ENCODE measurements at regions not wholly inside any gene's neighbourhood (a gene's known extent, or its start where the extent isn't known, plus 50 kb on each side); places are given as distances from the start of the nearest gene placed in this dataset.

DNA sequence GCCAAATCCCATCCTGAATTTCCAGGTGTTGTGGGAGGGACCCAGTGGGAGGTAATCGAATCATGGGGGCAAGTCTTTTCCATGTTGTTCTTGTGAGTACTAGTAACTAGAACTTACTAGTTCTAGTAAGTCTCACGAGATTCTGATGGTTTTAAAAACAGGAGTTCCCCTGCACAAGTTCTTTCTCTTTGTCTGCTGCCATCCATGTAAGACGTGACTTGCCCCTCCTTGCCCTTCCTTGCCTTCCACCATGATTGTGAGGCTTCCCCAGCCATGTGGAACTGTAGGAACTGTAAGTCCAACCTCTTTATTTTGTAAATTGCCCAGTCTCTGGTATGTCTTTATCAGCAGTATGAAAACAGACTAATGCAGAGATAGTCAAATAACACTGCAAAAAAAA lies 122.7 kb upstream of the BEND6 start:
- TF ChIP-seq, protein P1, sequence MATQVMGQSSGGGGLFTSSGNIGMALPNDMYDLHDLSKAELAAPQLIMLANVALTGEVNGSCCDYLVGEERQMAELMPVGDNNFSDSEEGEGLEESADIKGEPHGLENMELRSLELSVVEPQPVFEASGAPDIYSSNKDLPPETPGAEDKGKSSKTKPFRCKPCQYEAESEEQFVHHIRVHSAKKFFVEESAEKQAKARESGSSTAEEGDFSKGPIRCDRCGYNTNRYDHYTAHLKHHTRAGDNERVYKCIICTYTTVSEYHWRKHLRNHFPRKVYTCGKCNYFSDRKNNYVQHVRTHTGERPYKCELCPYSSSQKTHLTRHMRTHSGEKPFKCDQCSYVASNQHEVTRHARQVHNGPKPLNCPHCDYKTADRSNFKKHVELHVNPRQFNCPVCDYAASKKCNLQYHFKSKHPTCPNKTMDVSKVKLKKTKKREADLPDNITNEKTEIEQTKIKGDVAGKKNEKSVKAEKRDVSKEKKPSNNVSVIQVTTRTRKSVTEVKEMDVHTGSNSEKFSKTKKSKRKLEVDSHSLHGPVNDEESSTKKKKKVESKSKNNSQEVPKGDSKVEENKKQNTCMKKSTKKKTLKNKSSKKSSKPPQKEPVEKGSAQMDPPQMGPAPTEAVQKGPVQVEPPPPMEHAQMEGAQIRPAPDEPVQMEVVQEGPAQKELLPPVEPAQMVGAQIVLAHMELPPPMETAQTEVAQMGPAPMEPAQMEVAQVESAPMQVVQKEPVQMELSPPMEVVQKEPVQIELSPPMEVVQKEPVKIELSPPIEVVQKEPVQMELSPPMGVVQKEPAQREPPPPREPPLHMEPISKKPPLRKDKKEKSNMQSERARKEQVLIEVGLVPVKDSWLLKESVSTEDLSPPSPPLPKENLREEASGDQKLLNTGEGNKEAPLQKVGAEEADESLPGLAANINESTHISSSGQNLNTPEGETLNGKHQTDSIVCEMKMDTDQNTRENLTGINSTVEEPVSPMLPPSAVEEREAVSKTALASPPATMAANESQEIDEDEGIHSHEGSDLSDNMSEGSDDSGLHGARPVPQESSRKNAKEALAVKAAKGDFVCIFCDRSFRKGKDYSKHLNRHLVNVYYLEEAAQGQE (IDR thresholded peaks at IDR 0.05; ENCODE audit: insufficient read depth in 1 of 2, low read depth in 2 of 2, low read length in 2 of 2), result no peak
- TF ChIP-seq TAF1 (IDR thresholded peaks at IDR 0.05; ENCODE audit: borderline replicate concordance, insufficient read depth, low read length) (no peak), SIN3A (IDR thresholded peaks at IDR 0.05; ENCODE audit: borderline replicate concordance, insufficient read depth, low read length) (no peak), POLR2AphosphoS5 (IDR thresholded peaks at IDR 0.05; ENCODE audit: low read depth, low read length) (no peak), FOXP2 (optimal IDR thresholded peaks at IDR 0.05; ENCODE audit: borderline replicate concordance, extremely low read depth, extremely low read length, insufficient read depth) (no peak)

DNA sequence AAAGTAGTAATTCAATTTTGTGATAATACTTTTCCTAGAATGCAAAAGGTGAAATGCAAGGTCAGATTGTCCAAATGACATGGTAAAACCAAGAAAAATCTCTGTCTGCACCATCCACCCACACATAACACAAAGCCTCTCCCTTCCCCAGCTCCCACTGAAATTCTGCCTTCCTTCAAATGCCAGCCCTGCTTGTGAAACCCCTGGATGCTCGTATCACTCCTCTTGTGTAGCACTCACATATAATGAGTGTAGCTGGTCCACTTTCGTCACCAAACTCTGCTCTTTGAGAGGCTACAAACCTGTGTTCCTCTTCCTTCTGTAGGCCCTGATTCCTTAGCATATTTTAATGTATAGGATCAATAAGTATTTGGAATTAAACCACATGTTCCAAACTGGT lies 123.6 kb upstream of the BEND6 start:
- TF ChIP-seq SIN3A (IDR thresholded peaks at IDR 0.05; ENCODE audit: borderline replicate concordance, insufficient read depth, low read length) (no peak), FOXP2 (optimal IDR thresholded peaks at IDR 0.05; ENCODE audit: borderline replicate concordance, extremely low read depth, extremely low read length, insufficient read depth) (no peak), TAF1 (IDR thresholded peaks at IDR 0.05; ENCODE audit: borderline replicate concordance, insufficient read depth, low read length) (no peak), POLR2AphosphoS5 (IDR thresholded peaks at IDR 0.05; ENCODE audit: low read depth, low read length) (no peak)
- TF ChIP-seq, protein P1 (IDR thresholded peaks at IDR 0.05; ENCODE audit: insufficient read depth in 1 of 2, low read depth in 2 of 2, low read length in 2 of 2), result no peak

DNA sequence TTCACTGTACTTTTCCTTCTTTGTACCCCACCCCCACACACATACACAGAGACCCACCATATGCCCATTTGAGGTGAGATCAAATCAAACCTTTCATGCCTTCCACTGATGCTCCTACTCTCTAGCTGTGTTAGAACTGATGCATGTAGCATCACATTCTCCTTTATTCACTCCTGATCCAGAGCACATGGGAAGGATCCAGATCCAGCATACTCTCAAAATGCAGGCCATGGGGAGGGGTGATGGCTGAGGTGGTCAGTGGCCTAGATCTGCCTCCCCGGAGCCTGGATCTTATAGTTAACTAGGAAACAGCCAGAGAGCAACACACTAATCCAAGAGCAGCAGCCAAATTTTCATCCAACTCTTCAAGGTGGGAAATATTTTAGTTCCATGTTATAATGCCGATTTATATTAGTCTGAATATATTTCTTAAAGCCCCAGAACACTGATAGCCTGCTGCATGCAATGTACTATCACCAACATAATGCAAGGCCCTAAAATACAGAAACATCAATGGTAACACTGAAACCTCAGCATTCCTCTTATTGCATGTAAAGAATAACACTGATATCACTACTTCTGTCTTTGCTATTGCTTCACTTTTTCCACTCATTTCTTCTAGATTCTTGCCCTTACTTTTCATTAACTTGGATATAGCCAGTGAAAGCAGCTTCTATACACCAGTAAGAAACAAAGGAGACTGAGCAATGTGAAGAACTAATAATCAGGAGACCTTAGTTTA lies 126.8 kb upstream of the BEND6 start:
- TF ChIP-seq SIN3A (IDR thresholded peaks at IDR 0.05; ENCODE audit: borderline replicate concordance, insufficient read depth, low read length) (no peak), POLR2AphosphoS5 (IDR thresholded peaks at IDR 0.05; ENCODE audit: low read depth, low read length) (no peak), TAF1 (IDR thresholded peaks at IDR 0.05; ENCODE audit: borderline replicate concordance, insufficient read depth, low read length) (no peak), FOXP2 (optimal IDR thresholded peaks at IDR 0.05; ENCODE audit: borderline replicate concordance, extremely low read depth, extremely low read length, insufficient read depth) (no peak)
- TF ChIP-seq, protein P1 (IDR thresholded peaks at IDR 0.05; ENCODE audit: insufficient read depth in 1 of 2, low read depth in 2 of 2, low read length in 2 of 2), result no peak

DNA sequence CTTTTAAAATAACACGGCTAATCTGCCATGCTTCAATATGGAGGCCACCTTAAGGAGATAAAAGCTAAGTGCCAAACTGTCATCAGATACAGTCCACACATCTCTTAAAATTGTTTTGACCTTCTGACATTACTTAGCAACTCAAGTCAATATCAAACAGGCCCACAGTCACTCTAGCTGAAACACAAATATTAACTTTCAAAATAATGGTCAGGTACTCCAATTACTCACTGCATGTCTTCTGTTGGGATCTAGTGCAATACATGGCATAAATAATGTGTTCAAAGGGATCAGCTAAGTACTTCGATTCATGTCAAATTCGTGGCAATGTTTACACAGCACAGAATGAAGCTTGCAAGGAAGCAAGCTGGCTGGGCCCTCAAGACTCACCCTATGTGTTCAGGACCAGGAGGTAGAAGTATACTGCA lies 133.9 kb upstream of the BEND6 start:
- no peak for TF ChIP-seq FOXP2 (optimal IDR thresholded peaks at IDR 0.05; ENCODE audit: borderline replicate concordance, extremely low read depth, extremely low read length, insufficient read depth)
- TF ChIP-seq POLR2AphosphoS5 (IDR thresholded peaks at IDR 0.05; ENCODE audit: low read depth, low read length), result no peak
- TF ChIP-seq, protein P1 (IDR thresholded peaks at IDR 0.05; ENCODE audit: insufficient read depth in 1 of 2, low read depth in 2 of 2, low read length in 2 of 2), result no peak
- no peak for TF ChIP-seq TAF1 (IDR thresholded peaks at IDR 0.05; ENCODE audit: borderline replicate concordance, insufficient read depth, low read length)
- TF ChIP-seq SIN3A (IDR thresholded peaks at IDR 0.05; ENCODE audit: borderline replicate concordance, insufficient read depth, low read length), result no peak
